ENCODE measurements at regions not wholly inside any gene's neighbourhood (a gene's known extent, or its start where the extent isn't known, plus 50 kb on each side); places are given as distances from the start of the nearest gene placed in this dataset.

DNA sequence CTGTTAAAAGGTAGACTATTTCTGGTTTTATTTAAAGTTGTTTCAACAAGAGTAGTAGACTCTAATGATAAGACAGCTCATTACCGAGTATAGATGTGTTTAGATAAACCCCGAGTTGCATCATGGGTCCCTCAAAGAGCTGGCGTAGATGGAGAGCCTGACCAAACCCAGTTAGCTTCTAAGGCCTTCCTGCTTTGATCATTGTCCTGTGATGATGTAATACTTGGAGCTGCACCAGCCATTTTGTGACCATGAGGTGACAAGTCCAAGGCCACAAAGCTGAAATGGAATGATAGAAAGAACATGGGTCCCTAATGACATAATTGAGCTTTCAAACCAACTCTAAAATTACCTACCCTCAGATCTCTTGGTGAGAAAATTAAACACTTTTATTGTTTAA is 66.6 kb upstream of the TAB3 start:
- DNase-seq (ENCODE audit: insufficient read length, low spot score) (no peak), FAIRE-seq (no peak)

DNA sequence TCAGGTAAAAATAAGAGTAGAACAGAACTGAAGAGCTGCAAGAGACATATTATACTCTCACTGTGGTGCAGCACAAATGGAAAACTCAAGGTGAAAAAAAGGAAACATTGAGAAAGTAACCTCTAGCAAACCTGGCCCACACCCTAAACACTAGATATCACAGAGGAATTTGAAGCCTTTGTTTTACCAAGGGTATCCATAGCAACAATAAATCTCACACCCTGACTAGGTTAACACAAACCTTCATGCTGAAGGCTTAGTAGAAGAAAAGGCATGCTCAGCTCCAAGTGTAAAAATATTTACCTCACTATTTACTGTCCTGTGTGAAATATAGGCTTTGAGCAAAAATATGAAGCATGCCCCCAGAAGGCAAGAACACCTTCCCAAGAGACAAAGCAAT is 61.9 kb upstream of the TAB3 start:
- DNase-seq (ENCODE audit: insufficient read length, low spot score) (no peak), FAIRE-seq (no peak)

DNA sequence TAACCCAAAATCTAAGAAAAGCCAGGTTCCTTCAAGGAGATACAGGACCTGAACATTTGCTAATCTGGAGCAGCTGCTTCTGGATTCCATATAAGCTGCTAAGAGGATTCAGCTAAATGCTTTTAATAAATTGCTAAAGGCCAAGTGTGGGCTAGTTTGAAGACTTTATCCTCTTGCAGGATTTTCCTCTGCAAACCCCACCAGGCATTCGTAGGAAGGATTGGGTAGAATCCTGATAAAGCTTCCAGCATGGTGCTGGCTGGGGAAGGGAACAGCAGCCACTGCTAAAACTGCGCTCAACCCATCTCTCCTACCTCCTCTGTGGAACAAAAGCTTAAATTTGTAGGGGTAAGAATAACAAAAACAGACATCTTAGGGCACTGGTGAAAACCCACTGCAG is 61.3 kb upstream of the TAB3 start:
- DNase-seq (ENCODE audit: insufficient read length, low spot score) (no peak), FAIRE-seq (peak; percentile 26)

DNA sequence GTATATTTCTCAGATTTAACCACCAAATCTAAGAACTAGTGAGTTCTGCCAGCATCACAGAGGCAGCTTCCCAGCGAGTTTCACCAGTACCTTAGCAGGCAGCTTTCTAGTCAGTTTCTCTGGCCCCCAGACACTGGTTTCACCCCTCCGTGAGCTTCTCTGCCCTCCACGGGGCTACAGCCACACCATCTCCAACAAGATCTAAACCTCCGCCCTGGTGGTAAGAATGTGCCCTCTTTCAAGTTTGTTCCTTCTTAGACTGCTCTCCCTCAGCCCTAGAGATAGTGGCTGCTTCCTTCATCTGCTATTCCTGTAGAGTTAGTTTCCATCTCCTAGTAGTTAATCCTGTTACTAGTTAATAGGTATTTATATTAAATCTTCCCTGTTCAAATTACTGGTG is 60.5 kb upstream of the TAB3 start:
- DNase-seq (ENCODE audit: insufficient read length, low spot score) (no peak), FAIRE-seq (no peak)

DNA sequence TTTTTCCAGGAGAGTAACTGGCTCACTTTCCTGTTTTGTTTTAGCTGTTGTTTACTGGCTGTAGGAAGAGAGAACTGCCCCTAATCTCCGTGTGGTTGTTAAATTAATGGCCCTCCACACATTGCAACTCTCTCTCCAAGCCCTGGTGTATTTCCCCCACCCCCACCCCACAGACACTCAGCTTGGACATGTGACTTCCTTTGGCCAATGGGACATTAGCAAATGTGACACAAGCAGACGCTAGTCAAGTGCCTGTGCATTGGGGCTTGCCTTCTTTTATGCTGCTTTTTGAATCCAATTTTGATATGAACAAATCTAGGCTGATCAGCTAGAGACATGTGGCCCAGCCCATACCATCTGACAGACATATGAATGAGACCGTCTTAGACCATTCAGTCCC is 59.6 kb upstream of the TAB3 start:
- DNase-seq (ENCODE audit: insufficient read length, low spot score) (no peak), FAIRE-seq (no peak)

DNA sequence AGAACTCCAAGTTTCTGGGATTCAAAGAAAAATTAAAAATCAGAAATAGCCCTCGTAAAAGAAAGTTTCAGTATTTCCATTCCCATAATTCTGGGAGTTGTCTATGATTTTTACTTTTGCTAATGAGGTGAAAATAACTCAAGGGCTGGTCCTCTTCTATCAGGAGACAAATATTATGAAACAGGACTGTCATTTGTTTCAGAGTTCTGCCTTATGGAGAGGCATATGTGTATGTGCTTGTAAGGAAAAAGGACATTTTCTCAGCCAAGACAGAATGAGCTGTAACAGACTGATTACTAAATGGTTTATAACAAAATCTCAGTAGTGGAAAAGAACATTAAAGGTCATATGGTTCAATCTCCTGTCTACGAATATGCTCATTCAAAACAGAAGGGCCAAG is 59.0 kb upstream of the TAB3 start:
- FAIRE-seq (no peak), DNase-seq (ENCODE audit: insufficient read length, low spot score) (no peak)

DNA sequence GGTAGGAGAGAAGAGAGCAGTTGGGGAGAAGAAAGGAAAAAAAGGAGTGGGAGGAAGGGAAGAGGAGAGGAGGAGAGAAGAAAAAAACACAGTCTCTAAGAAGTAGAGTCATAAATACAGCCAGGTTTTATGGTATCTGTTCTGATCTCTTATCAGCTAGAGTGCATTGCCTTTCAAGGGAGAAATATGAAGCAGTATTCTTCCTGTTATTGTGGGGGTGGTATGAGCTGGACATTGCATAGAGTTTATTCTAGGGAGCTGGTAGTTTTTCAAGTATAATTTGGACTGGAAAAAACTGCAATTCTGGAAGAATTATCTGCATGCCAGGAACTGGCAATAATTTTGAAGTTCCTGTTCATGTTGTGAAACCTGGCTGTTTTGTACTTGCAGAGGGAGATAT is 54.9 kb upstream of the TAB3 start:
- no peak for DNase-seq (ENCODE audit: insufficient read length, low spot score)
- FAIRE-seq = no peak

DNA sequence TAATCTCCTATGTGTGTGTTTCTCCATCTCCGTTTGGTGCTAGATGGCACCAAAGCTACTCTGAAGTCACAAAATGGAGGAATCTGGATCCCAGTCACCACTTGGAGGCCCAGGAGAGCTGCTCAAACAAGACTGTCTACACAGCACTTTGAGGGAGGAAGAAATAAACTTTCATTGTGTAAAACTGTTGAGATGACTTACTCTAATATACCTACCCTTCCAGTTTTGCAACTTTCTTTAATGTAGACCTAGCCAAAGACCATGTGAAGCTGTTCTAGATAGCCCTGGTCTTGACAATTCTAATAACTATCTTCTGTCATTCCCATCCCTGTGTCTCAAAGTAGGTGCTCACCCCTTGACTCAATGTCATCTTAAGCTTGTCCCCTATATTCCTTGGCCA is 52.8 kb upstream of the TAB3 start:
- DNase-seq (ENCODE audit: insufficient read length, low spot score) (no peak), FAIRE-seq (no peak)

DNA sequence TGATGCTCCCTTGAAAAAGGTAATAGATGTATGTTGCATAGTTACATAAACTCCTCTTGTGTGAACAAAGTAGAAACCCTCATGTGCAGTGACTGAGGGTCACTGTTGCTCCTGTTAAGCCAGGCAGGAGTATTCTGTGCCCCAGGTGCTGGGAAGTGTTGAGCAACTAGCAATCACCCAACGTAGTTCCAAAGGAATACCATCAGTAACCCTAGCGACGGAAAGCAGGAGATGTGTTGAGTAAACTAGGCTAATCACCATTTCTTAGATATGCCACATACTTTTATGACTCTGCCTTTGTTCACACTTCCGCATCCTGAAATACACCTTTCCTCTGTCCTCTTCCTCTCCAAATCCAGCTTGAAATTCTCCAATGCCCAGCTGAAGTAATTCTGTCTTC is 50.9 kb upstream of the TAB3 start:
- no peak for FAIRE-seq
- no peak for DNase-seq (ENCODE audit: insufficient read length, low spot score)
